Activated naive CD8-positive, alpha-beta T cell (primary cell): ENCODE measurements at regions not wholly inside any gene's neighbourhood (a gene's known extent, or its start where the extent isn't known, plus 50 kb on each side); places are given as distances from the start of the nearest gene placed in this dataset.
"Not testable (repeated sequence)": the region's sequence is repeated elsewhere in the genome, so short reads cannot be mapped to it uniquely, and the experiment has no call there.

Experiments used
- H3K27ac Mint-ChIP-seq: one replicate; pipeline ENCODE4 v1.8.0; 2021; ENCODE audit warnings: mixed read lengths
- H3K27me3 Mint-ChIP-seq: one replicate; pipeline ENCODE4 v1.8.0; 2021; ENCODE audit warnings: mixed read lengths
- H3K36me3 Mint-ChIP-seq: one replicate; pipeline ENCODE4 v1.8.0; 2021; ENCODE audit warnings: mixed read lengths
- H3K4me1 Mint-ChIP-seq: one replicate; pipeline ENCODE4 v1.8.0; 2021; ENCODE audit warnings: low read depth, mixed read lengths
- H3K4me3 Mint-ChIP-seq: one replicate; pipeline ENCODE4 v1.8.0; 2021; ENCODE audit warnings: mild to moderate bottlenecking, mixed read lengths
- H3K9me3 Mint-ChIP-seq: one replicate; pipeline ENCODE4 v1.8.0; 2021; ENCODE audit warnings: low read depth, mixed read lengths

DNA sequence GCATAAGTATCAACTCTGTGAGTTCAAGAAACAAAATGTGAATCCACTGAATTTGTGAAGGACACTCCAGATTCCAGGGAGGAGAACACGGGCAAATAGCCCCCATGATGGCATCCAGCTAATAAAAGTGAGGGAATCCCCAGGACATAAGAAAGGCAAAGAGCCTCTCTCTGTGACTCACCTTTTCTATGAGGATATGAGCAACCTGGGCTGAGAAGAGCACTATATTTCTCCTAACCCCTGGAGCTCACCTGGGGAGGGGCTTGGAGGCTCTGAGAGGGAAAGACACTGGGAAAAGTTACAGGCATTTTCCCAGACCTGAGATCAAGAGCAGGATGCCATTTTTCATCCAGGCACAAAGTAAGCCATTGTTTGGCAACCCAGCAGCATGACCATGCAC is 1298.8 kb downstream of the PLA2G4A start:
- Mint-ChIP-seq H3K4me1 (no peaks in the 10 kb centered on the region), H3K27ac (no peak overlapping the region), H3K36me3 (no peaks in the 10 kb centered on the region), H3K9me3 (no peaks in the 10 kb centered on the region), H3K4me3 (no peak overlapping the region), H3K27me3 (no peaks in the 10 kb centered on the region)

- H3K36me3 Mint-ChIP-seq, result no peaks in the 10 kb centered on the region
- no peaks in the 10 kb centered on the region for H3K9me3 Mint-ChIP-seq
- no peak overlapping the region for H3K27ac Mint-ChIP-seq
- H3K4me1 Mint-ChIP-seq, result no peaks in the 10 kb centered on the region
- no peaks in the 10 kb centered on the region for H3K27me3 Mint-ChIP-seq
- no peak overlapping the region for H3K4me3 Mint-ChIP-seq
Observed at GRCh38 chr1:188128761-188129160, 1300.0 kb downstream of the PLA2G4A start.

DNA sequence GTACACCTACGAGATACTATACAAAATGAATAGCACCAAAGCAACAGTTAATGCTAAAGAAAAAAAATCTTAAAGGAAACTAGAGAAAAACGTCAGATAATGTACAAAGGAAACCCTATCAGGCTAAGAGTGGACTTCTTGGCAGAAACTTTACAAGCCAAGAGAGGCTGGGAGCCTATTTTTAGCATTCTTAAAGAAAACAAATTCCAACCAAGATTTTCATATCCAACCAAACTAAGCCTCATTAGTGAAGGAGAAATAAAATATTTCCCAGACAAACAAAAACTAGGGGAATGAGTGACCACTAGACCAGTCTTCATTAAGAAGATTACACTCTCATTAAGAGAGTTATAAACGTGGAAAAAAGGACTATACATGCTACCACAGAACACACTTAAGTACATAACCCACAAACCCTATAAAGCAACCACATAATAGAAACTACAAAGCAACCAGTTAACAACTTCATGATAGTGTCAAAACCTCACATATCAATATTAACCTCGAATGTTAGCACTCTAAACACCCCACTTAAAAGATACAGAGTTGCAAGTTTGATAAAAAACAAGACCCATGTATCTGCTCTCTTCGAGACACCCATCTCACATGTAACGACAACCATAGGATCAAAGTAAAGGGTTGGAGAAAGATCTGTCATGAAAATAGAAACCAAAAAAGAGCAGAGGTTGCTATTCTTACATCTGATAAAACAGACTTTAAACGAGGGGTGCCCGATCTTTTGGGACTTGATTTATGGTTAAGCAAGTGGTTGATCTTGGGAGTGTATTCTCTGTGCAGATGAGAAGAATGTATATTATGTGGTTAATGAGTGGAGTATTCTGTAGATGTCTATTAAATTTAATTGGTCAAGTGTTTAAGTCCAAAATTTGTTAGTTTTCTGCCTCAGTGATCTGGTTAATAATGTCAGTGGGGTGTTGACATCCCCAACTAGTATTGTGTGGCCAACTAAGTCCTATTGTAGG is 1301.4 kb downstream of the PLA2G4A start:
- H3K4me1 Mint-ChIP-seq, result no peaks in the 10 kb centered on the region
- no peaks in the 10 kb centered on the region for H3K9me3 Mint-ChIP-seq
- H3K4me3 Mint-ChIP-seq, result no peak overlapping the region
- H3K27me3 Mint-ChIP-seq, result no peaks in the 10 kb centered on the region
- no peaks in the 10 kb centered on the region for H3K36me3 Mint-ChIP-seq
- no peak overlapping the region for H3K27ac Mint-ChIP-seq

DNA sequence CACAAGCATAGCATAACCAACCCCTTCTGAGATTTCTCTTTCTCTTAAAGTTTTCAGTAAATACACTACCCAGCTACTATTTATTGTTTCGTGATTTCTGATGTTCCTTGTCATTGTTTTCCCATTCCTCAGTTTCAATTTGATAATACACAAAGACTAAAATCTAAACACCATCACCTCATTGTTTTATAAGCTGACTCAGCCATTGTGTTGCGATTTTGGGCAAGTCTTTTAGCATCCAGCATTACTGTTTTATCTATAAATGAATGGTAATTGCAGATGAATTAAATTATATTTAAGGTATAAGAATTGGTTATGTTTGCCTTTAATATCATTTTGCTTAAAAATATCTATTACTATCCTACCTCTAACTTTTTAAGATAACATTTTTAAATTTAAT is 1308.5 kb downstream of the PLA2G4A start:
- no peak overlapping the region for H3K4me3 Mint-ChIP-seq

DNA sequence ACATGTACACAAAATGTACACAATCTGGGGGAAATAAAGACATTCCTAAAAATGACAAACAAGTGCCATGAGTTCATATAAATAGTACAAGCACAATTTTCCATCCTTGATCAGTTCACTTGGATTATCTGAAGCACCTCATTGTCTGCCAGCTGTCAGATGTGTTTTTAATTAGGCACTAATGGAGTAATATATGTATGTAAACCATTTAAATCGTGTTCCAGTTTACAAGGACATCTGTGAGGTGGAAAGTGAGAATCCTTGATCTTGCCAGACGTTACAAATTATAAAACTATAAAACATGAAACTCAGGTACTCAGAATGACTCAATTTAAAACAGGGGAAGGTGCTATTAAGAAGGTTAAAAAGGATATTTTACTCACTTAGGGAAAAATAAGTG is 1312.2 kb downstream of the PLA2G4A start:
- Mint-ChIP-seq H3K36me3 (no peaks in the 10 kb centered on the region), H3K27ac (no peak overlapping the region), H3K27me3 (no peaks in the 10 kb centered on the region), H3K4me3 (no peak overlapping the region), H3K4me1 (no peaks in the 10 kb centered on the region), H3K9me3 (peaks cover 5% of the 10 kb centered on the region)

More for the DNA sequence above, 1308.5 kb downstream of the PLA2G4A start:
- Mint-ChIP-seq H3K27ac (no peak overlapping the region), H3K36me3 (no peaks in the 10 kb centered on the region), H3K27me3 (no peaks in the 10 kb centered on the region), H3K9me3 (peaks cover 5% of the 10 kb centered on the region), H3K4me1 (no peaks in the 10 kb centered on the region)

- no peaks in the 10 kb centered on the region for H3K9me3 Mint-ChIP-seq
- no peaks in the 10 kb centered on the region for H3K4me1 Mint-ChIP-seq
- H3K27me3 Mint-ChIP-seq, result no peaks in the 10 kb centered on the region
- H3K27ac Mint-ChIP-seq, result no peak overlapping the region
- no peak overlapping the region for H3K4me3 Mint-ChIP-seq
- no peaks in the 10 kb centered on the region for H3K36me3 Mint-ChIP-seq
Observed at GRCh38 chr1:188154196-188154595, 1325.4 kb downstream of the PLA2G4A start.

GRCh38 chr1:188154761-188155160 is 1326.0 kb downstream of the PLA2G4A start:
- no peak overlapping the region for H3K4me3 Mint-ChIP-seq
- no peaks in the 10 kb centered on the region for H3K4me1 Mint-ChIP-seq
- H3K36me3 Mint-ChIP-seq, result no peaks in the 10 kb centered on the region
- H3K9me3 Mint-ChIP-seq, result no peaks in the 10 kb centered on the region
- no peaks in the 10 kb centered on the region for H3K27me3 Mint-ChIP-seq
- no peak overlapping the region for H3K27ac Mint-ChIP-seq

- no peak overlapping the region for H3K27ac Mint-ChIP-seq
- no peaks in the 10 kb centered on the region for H3K9me3 Mint-ChIP-seq
- no peaks in the 10 kb centered on the region for H3K4me1 Mint-ChIP-seq
- no peaks in the 10 kb centered on the region for H3K36me3 Mint-ChIP-seq
- H3K4me3 Mint-ChIP-seq, result no peak overlapping the region
- H3K27me3 Mint-ChIP-seq, result no peaks in the 10 kb centered on the region
Observed at GRCh38 chr1:188155261-188155660, 1326.5 kb downstream of the PLA2G4A start.

- Mint-ChIP-seq H3K27ac (no peak overlapping the region), H3K4me3 (no peak overlapping the region), H3K27me3 (no peaks in the 10 kb centered on the region), H3K36me3 (no peaks in the 10 kb centered on the region), H3K9me3 (peaks cover 4% of the 10 kb centered on the region), H3K4me1 (no peaks in the 10 kb centered on the region)
Observed at GRCh38 chr1:188164459-188164858, 1335.7 kb downstream of the PLA2G4A start.

GRCh38 chr1:188166654-188167053 is 1337.9 kb downstream of the PLA2G4A start:
- H3K27me3 Mint-ChIP-seq, result no peaks in the 10 kb centered on the region
- no peaks in the 10 kb centered on the region for H3K36me3 Mint-ChIP-seq
- no peak overlapping the region for H3K27ac Mint-ChIP-seq
- H3K4me1 Mint-ChIP-seq, result no peaks in the 10 kb centered on the region
- H3K4me3 Mint-ChIP-seq, result no peak overlapping the region
- peaks cover 4% of the 10 kb centered on the region for H3K9me3 Mint-ChIP-seq

DNA sequence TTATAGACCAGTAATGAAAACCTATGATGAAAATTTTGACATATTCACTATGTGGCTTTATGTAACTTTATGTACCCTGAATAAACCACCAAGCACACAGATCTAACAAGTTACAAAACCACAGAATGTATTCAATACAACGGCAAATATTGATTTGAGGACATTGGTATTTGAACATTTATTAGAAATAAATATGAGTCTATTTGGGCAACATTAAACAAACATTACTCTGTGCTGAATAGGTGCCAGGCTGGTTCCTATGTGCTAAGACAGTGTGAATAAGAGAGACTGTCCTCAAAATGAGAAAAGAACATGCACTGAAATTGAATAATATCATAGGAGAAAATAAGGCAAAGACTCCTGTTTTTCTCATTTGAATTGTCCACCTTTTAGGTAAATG is 1341.2 kb downstream of the PLA2G4A start:
- H3K4me1 Mint-ChIP-seq, result no peaks in the 10 kb centered on the region
- H3K4me3 Mint-ChIP-seq, result no peak overlapping the region
- no peaks in the 10 kb centered on the region for H3K36me3 Mint-ChIP-seq
- H3K27ac Mint-ChIP-seq, result no peak overlapping the region
- H3K27me3 Mint-ChIP-seq, result no peaks in the 10 kb centered on the region
- no peaks in the 10 kb centered on the region for H3K9me3 Mint-ChIP-seq

- Mint-ChIP-seq H3K27ac (no peak overlapping the region), H3K27me3 (no peaks in the 10 kb centered on the region), H3K4me3 (no peak overlapping the region), H3K9me3 (no peaks in the 10 kb centered on the region), H3K4me1 (no peaks in the 10 kb centered on the region), H3K36me3 (no peaks in the 10 kb centered on the region)
Observed at GRCh38 chr1:188170411-188170810, 1341.7 kb downstream of the PLA2G4A start.

GRCh38 chr1:188170935-188171334 is 1342.2 kb downstream of the PLA2G4A start:
- Mint-ChIP-seq H3K4me1 (no peaks in the 10 kb centered on the region), H3K36me3 (no peaks in the 10 kb centered on the region)

GRCh38 chr1:188182063-188182462 is 1353.3 kb downstream of the PLA2G4A start:
- H3K27ac Mint-ChIP-seq, H3K4me3 Mint-ChIP-seq, H3K36me3 Mint-ChIP-seq, H3K4me1 Mint-ChIP-seq, H3K9me3 Mint-ChIP-seq, H3K27me3 Mint-ChIP-seq: not testable (repeated sequence)

More at GRCh38 chr1:188170935-188171334, 1342.2 kb downstream of the PLA2G4A start:
- no peak overlapping the region for H3K4me3 Mint-ChIP-seq
- no peaks in the 10 kb centered on the region for H3K27me3 Mint-ChIP-seq
- peaks cover 4% of the 10 kb centered on the region for H3K9me3 Mint-ChIP-seq
- no peak overlapping the region for H3K27ac Mint-ChIP-seq

- no peaks in the 10 kb centered on the region for H3K4me1 Mint-ChIP-seq
- peaks cover 4% of the 10 kb centered on the region for H3K9me3 Mint-ChIP-seq
- H3K4me3 Mint-ChIP-seq, result no peak overlapping the region
- H3K36me3 Mint-ChIP-seq, result no peaks in the 10 kb centered on the region
- no peaks in the 10 kb centered on the region for H3K27me3 Mint-ChIP-seq
- no peak overlapping the region for H3K27ac Mint-ChIP-seq
Observed at GRCh38 chr1:188188317-188188716, 1359.6 kb downstream of the PLA2G4A start.

DNA sequence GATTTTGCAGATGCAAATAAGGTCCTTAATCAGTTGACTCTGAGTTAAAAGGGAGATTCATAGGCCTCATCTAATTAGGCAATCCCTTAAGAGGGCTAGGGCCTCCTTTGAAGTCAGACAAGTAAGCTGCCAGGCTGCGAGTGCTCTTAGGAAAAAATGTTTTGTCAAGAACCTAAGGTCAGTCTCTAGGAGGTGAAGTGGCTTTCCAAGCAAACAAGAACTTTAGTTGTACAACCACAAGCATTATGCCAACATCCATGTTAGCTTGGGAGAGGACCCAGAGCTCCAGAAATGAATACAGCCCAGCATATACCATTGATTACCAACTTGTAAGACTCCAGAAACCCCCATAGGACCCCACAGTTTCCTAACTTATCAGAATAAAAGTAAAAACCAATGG is 1366.2 kb downstream of the PLA2G4A start:
- H3K27ac Mint-ChIP-seq, result no peak overlapping the region
- H3K4me3 Mint-ChIP-seq, result no peak overlapping the region

More for the DNA sequence above, 1366.2 kb downstream of the PLA2G4A start:
- no peaks in the 10 kb centered on the region for H3K27me3 Mint-ChIP-seq
- no peaks in the 10 kb centered on the region for H3K4me1 Mint-ChIP-seq
- H3K9me3 Mint-ChIP-seq, result peaks cover 15% of the 10 kb centered on the region
- no peaks in the 10 kb centered on the region for H3K36me3 Mint-ChIP-seq
